ENCODE measurements at regions not wholly inside any gene's neighbourhood (a gene's known extent, or its start where the extent isn't known, plus 50 kb on each side); places are given as distances from the start of the nearest gene placed in this dataset.

DNA sequence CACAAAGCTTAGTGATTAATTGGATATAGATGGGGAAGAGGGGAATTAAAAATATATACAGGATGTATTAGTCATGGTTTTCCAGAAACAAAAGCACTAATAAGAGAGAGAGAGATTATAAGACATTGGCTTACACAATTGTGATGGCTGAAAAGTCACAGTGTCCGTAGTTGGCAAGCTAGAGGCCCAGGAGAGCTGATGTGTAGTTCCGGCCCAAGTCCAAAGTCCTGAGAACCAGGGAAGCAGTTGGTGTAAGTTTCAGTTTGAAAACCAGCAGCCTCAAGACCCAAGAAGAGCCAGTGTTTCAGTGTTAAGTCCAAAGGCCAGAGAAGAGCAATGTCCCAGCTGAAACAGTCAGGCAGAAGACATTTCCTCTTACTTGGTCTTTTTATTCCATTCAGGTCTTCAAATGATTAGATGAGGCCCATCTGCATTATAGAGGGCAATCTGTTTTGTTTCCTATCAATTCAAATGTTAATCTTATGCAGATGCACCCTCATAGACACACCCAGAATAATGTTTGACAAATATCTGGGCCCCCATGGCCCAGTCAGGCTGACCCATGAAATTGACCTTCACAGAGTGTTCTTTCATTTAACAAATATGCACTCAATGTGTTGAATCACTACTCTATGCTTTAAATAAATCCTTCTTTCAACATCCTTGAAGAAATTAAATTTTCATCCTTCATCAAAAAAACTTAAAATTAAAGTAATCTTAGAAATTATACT lies 67.2 kb upstream of the DIO2 start:
- TF ChIP-seq, protein P1, sequence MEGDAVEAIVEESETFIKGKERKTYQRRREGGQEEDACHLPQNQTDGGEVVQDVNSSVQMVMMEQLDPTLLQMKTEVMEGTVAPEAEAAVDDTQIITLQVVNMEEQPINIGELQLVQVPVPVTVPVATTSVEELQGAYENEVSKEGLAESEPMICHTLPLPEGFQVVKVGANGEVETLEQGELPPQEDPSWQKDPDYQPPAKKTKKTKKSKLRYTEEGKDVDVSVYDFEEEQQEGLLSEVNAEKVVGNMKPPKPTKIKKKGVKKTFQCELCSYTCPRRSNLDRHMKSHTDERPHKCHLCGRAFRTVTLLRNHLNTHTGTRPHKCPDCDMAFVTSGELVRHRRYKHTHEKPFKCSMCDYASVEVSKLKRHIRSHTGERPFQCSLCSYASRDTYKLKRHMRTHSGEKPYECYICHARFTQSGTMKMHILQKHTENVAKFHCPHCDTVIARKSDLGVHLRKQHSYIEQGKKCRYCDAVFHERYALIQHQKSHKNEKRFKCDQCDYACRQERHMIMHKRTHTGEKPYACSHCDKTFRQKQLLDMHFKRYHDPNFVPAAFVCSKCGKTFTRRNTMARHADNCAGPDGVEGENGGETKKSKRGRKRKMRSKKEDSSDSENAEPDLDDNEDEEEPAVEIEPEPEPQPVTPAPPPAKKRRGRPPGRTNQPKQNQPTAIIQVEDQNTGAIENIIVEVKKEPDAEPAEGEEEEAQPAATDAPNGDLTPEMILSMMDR (IDR thresholded peaks at IDR 0.05; ENCODE audit: insufficient read depth, low read length, poor library complexity, severe bottlenecking), result no peak
- TF ChIP-seq EZH2phosphoT487 (conservative IDR thresholded peaks at IDR 0.05; ENCODE audit: low read length), result no peak
